Transverse colon (tissue), 4 donors: ENCODE measurements at regions not wholly inside any gene's neighbourhood (a gene's known extent, or its start where the extent isn't known, plus 50 kb on each side); places are given as distances from the start of the nearest gene placed in this dataset.

Source experiments
- DNase-seq: peaks from one replicate; pipeline ENCODE4 v3.0.0-alpha.2; 2019
- H3K27ac ChIP-seq, 4 donors: fragments of 200-600 bp; sonication (generic); 2 replicates each; pipeline ENCODE4 v1.5.1; 2016 to 2018; ENCODE audit warnings: inconsistent platforms in 4 of 4
- H3K27me3 ChIP-seq: fragments of 200-600 bp; sonication (generic); 2 replicates; pipeline ENCODE4 v1.5.1; 2017; ENCODE audit warnings: inconsistent platforms
- H3K36me3 ChIP-seq, 4 donors: fragments of 200-600 bp; sonication (generic); 2 replicates each; pipeline ENCODE4 v1.5.1; 2017 to 2019; ENCODE audit warnings: inconsistent platforms in 4 of 4
- H3K4me1 ChIP-seq, 4 donors: fragments of 200-600 bp; sonication (generic); 2 replicates each; pipeline ENCODE4 v1.5.1; 2017 to 2020; ENCODE audit warnings: inconsistent platforms in 4 of 4
- H3K4me3 ChIP-seq, 4 donors: fragments of 200-600 bp; sonication (generic); 1 replicate in 1 of 4; 2 replicates in 3 of 4; pipeline versions ENCODE4 v1.5.1 to v1.6.1; 2017 to 2019; ENCODE audit warnings: inconsistent platforms in 4 of 4
- H3K9me3 ChIP-seq, 2 donors: fragments of 200-600 bp; sonication (generic); 2 replicates each; pipeline ENCODE4 v1.5.1; 2017 to 2019; ENCODE audit warnings: inconsistent platforms in 2 of 2
- CTCF ChIP-seq, 5 experiments: fragments of 200-600 bp in 3 of 5; fragments of 450-650 bp in 2 of 5; sonication (generic) in 3 of 5; IDR thresholded peaks; 1 replicate in 2 of 5; 2 replicates in 3 of 5; pipeline ENCODE4 v1.5.1; 2016 to 2017; ENCODE audit warnings: antibody characterized with exemption in 5 of 5, inconsistent platforms in 3 of 5, mild to moderate bottlenecking in 2 of 5, moderate library complexity in 1 of 5
- EP300 ChIP-seq: sonication (generic); formaldehyde crosslinking; IDR thresholded peaks from one replicate; pipeline ENCODE4 v1.6.1; 2017; ENCODE audit warnings: antibody characterized with exemption, low read depth
- POLR2A ChIP-seq: fragments of 450-650 bp; IDR thresholded peaks from one replicate; pipeline ENCODE4 v1.6.1; 2016; ENCODE audit warnings: antibody characterized with exemption, mild to moderate bottlenecking, moderate library complexity
- POLR2AphosphoS5 ChIP-seq, 3 donors: sonication (generic); formaldehyde crosslinking; IDR thresholded peaks; one replicate each; pipeline ENCODE4 v1.6.1; 2016; ENCODE audit warnings: antibody characterized with exemption in 3 of 3
- WGBS, 2 donors: methylation state at CpG; one replicate each; pipeline ENCODE4 v1.1.5; 2018; ENCODE audit warnings: low coverage in 1 of 2; 5-methylcytosine and 5-hydroxymethylcytosine counted together
- in situ Hi-C, 4 donors: fragments of 200-750 bp; cut with MboI; loops; one replicate each; pipeline versions ENCODE4 v1.15.0 to v1.15.1; 2017; ENCODE audit warnings: low sequenced_read_pairs in 3 of 4, low pct_ligation_motif_present in 1 of 4, low pct_unique_long_range_greater_than_20kb in 1 of 4
- intact Hi-C: fragments of 100-400 bp; cut with DNase I; formaldehyde crosslinking; loops from one replicate; pipeline ENCODE4 v1.15.1; 2023; ENCODE audit warnings: low total_unique reads

- no peak for DNase-seq
- Histone ChIP-seq H3K4me1 (peaks cover 0 to 11% (median 3%) of the 10 kb centered on the region in 4 donors), H3K4me3 (no peak overlapping the region), H3K27me3 (peaks cover 52% of the 10 kb centered on the region), H3K27ac (no peak overlapping the region), H3K36me3 (no peaks in the 10 kb centered on the region), H3K9me3 (no peaks in the 10 kb centered on the region)
- in situ Hi-C loops: no loop called here
- TF ChIP-seq POLR2AphosphoS5 (IDR thresholded peaks at IDR 0.05) (no peak), POLR2A (no peak), EP300 (no peak), CTCF (IDR thresholded peaks at IDR 0.05) (no peak)
- intact Hi-C loops: no loop called here
- WGBS, 2 donors: 70% methylated on average over 16 of the region's 18 CpGs; no CpG with 5 or more reads in 1 of the 2 donors
Observed at GRCh38 chr2:467543-467891, 179.6 kb upstream of the ALKAL2 start.

GRCh38 chr2:467101-467500 is 179.2 kb upstream of the ALKAL2 start:
- no peak for TF ChIP-seq CTCF (IDR thresholded peaks at IDR 0.05)
- TF ChIP-seq POLR2AphosphoS5 (IDR thresholded peaks at IDR 0.05): no peak
- TF ChIP-seq EP300: no peak
- no peak for TF ChIP-seq POLR2A
- WGBS, 2 donors: 83% methylated on average over 15 of the region's 15 CpGs; no CpG with 5 or more reads in 1 of the 2 donors
- Histone ChIP-seq H3K4me1 (peaks cover 0 to 11% (median 3%) of the 10 kb centered on the region in 4 donors), H3K27me3 (peaks cover 52% of the 10 kb centered on the region), H3K36me3 (no peaks in the 10 kb centered on the region), H3K27ac (no peak overlapping the region), H3K4me3 (no peak overlapping the region), H3K9me3 (no peaks in the 10 kb centered on the region)
- in situ Hi-C loops (no loop called here), intact Hi-C loops (no loop called here)
- no peak for DNase-seq

GRCh38 chr2:464562-465309 is 176.8 kb upstream of the ALKAL2 start:
- Histone ChIP-seq H3K36me3 (no peaks in the 10 kb centered on the region), H3K27me3 (peaks cover 45% of the 10 kb centered on the region), H3K4me3 (no peak overlapping the region), H3K27ac (no peak overlapping the region), H3K4me1 (peaks cover 0 to 11% (median 3%) of the 10 kb centered on the region in 4 donors), H3K9me3 (no peaks in the 10 kb centered on the region)
- DNase-seq: no peak
- 73 to 85% methylated on average over 6 to 18 of the region's 19 CpGs for WGBS, 2 donors
- in situ Hi-C loops: no loop called here
- TF ChIP-seq CTCF (IDR thresholded peaks at IDR 0.05) (no peak), POLR2AphosphoS5 (IDR thresholded peaks at IDR 0.05) (no peak), POLR2A (no peak), EP300 (no peak)
- intact Hi-C loops: no loop called here

- WGBS, 2 donors: 62 to 68% methylated on average over 4 to 6 of the region's 6 CpGs
- no peak overlapping the region for H3K27ac ChIP-seq
- H3K9me3 ChIP-seq: no peaks in the 10 kb centered on the region
- in situ Hi-C loops: no loop called here
- no peaks in the 10 kb centered on the region for H3K36me3 ChIP-seq
- intact Hi-C loops: no loop called here
- TF ChIP-seq POLR2AphosphoS5 (IDR thresholded peaks at IDR 0.05): no peak
- DNase-seq: peak; percentile 16
- H3K4me3 ChIP-seq: no peak overlapping the region
- peaks cover 0 to 7% (median 0%) of the 10 kb centered on the region in 4 donors for H3K4me1 ChIP-seq
- peaks cover 7% of the 10 kb centered on the region for H3K27me3 ChIP-seq
Observed at GRCh38 chr2:460861-461260, 173.0 kb upstream of the ALKAL2 start.

GRCh38 chr2:459931-460330 is 172.0 kb upstream of the ALKAL2 start:
- DNase-seq: no peak
- Histone ChIP-seq H3K9me3 (no peaks in the 10 kb centered on the region), H3K27ac (no peak overlapping the region), H3K27me3 (no peaks in the 10 kb centered on the region), H3K4me3 (no peak overlapping the region), H3K4me1 (peaks cover 0 to 7% (median 0%) of the 10 kb centered on the region in 4 donors), H3K36me3 (no peaks in the 10 kb centered on the region)
- TF ChIP-seq POLR2AphosphoS5 (IDR thresholded peaks at IDR 0.05) (no peak), EP300 (no peak), CTCF (IDR thresholded peaks at IDR 0.05) (no peak), POLR2A (no peak)
- in situ Hi-C loops: no loop called here
- intact Hi-C loops: no loop called here
- 50% methylated on average over 4 of the region's 4 CpGs for WGBS, 2 donors
